Testis (tissue), 2 donors: ENCODE measurements at regions not wholly inside any gene's neighbourhood (a gene's known extent, or its start where the extent isn't known, plus 50 kb on each side); places are given as distances from the start of the nearest gene placed in this dataset.

ENCODE experiments used
- DNase-seq: peaks from one replicate; pipeline ENCODE4 v3.0.0-alpha.2; 2019
- H3K27ac ChIP-seq, 2 donors: fragments of 200-600 bp; sonication (generic); one replicate each; pipeline ENCODE4 v1.5.1; 2019
- H3K27me3 ChIP-seq: fragments of 200-600 bp; sonication (generic); one replicate; pipeline ENCODE4 v1.5.1; 2019
- H3K36me3 ChIP-seq: fragments of 200-600 bp; sonication (generic); one replicate; pipeline ENCODE4 v1.5.1; 2017; ENCODE audit warnings: low read depth; ENCODE audit errors: missing control alignments
- H3K4me1 ChIP-seq: fragments of 200-600 bp; sonication (generic); one replicate; pipeline ENCODE4 v1.5.1; 2019
- H3K4me3 ChIP-seq, 2 donors: fragments of 200-600 bp; sonication (generic); one replicate each; pipeline ENCODE4 v1.5.1; 2017 to 2019
- H3K9me3 ChIP-seq: fragments of 200-600 bp; sonication (generic); one replicate; pipeline ENCODE4 v1.5.1; 2017
- POLR2A ChIP-seq: fragments of 450-650 bp; IDR thresholded peaks from one replicate; pipeline ENCODE4 v1.6.1; 2017; ENCODE audit warnings: antibody characterized with exemption, mild to moderate bottlenecking, moderate library complexity
- WGBS, 2 donors: methylation state at CpG; one replicate each; pipeline ENCODE4 v1.1.5; 2018; 5-methylcytosine and 5-hydroxymethylcytosine counted together
- intact Hi-C: fragments of 100-400 bp; cut with DNase I; formaldehyde crosslinking; loops from one replicate; pipeline ENCODE4 v1.15.1; 2023; ENCODE audit warnings: low total_unique reads
- TF ChIP-seq, protein P1 (sequence below), 3 experiments: fragments of 450-650 bp in 2 of 3; fragments of 200-600 bp in 1 of 3; sonication (generic) in 1 of 3; IDR thresholded peaks; one replicate each; pipeline ENCODE4 v1.5.1; 2016 to 2019; ENCODE audit warnings: antibody characterized with exemption in 3 of 3, mild to moderate bottlenecking in 2 of 3, moderate library complexity in 1 of 3

DNA sequence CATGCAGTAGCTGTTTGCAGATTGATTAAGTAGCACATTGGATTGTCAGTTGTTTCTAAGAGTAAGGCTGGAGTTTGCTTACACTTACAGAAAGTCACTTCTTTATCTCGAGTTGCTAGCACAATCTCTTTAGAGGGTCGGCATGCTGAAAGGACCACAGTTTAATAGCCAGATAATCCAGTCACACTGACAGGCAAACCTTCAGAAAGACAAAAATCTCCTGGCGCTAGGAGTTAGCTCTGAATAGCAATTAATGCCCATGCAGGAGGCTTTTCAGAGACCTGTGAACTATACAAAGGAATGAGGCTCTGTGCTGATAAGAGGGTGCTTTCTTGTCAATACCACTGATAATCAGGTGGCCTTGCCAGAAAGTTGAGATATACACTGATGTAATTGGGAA lies 1043.0 kb downstream of the AACS start:
- no peak overlapping the region for H3K27ac ChIP-seq
- intact Hi-C loops, result no loop called here
- no peaks in the 10 kb centered on the region for H3K27me3 ChIP-seq
- TF ChIP-seq POLR2A, result no peak
- TF ChIP-seq, protein P1, sequence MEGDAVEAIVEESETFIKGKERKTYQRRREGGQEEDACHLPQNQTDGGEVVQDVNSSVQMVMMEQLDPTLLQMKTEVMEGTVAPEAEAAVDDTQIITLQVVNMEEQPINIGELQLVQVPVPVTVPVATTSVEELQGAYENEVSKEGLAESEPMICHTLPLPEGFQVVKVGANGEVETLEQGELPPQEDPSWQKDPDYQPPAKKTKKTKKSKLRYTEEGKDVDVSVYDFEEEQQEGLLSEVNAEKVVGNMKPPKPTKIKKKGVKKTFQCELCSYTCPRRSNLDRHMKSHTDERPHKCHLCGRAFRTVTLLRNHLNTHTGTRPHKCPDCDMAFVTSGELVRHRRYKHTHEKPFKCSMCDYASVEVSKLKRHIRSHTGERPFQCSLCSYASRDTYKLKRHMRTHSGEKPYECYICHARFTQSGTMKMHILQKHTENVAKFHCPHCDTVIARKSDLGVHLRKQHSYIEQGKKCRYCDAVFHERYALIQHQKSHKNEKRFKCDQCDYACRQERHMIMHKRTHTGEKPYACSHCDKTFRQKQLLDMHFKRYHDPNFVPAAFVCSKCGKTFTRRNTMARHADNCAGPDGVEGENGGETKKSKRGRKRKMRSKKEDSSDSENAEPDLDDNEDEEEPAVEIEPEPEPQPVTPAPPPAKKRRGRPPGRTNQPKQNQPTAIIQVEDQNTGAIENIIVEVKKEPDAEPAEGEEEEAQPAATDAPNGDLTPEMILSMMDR (IDR thresholded peaks at IDR 0.05), result no peak
- no peaks in the 10 kb centered on the region for H3K9me3 ChIP-seq
- no peak for DNase-seq
- WGBS, 2 donors, result 56 to 63% methylated on average over 3 of the region's 3 CpGs
- H3K36me3 ChIP-seq, result no peaks in the 10 kb centered on the region
- no peak overlapping the region for H3K4me3 ChIP-seq
- H3K4me1 ChIP-seq, result no peaks in the 10 kb centered on the region

GRCh38 chr12:126112141-126112540 lies 1046.9 kb downstream of the AACS start:
- H3K4me3 ChIP-seq, result no peak overlapping the region
- WGBS, 2 donors, result 68 to 69% methylated on average over 1 of the region's 1 CpG
- no peak overlapping the region for H3K27ac ChIP-seq
- no peaks in the 10 kb centered on the region for H3K4me1 ChIP-seq
- TF ChIP-seq POLR2A, result no peak
- TF ChIP-seq, protein P1 (IDR thresholded peaks at IDR 0.05), result no peak
- no peak for DNase-seq
- H3K36me3 ChIP-seq, result no peaks in the 10 kb centered on the region
- H3K9me3 ChIP-seq, result no peaks in the 10 kb centered on the region
- intact Hi-C loops, result no loop called here
- no peaks in the 10 kb centered on the region for H3K27me3 ChIP-seq

DNA sequence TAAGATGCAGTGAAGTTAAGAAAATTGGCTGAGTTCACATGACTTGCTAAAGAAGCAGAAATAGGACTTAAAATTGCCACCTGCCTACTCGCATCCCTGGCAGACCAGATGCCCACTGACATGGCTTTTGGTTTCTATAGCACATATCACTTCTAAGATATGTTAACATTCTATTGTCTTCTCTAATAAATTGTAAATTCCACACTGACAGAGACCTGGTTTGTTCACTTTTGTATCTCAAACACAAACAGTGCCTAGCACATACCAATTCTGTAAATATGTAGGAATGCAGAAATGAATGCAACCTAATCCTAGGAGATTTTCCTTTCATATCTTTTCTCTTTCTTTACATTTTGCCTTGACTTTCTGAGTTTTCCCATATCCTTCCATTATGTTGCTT lies 1047.6 kb downstream of the AACS start:
- no peaks in the 10 kb centered on the region for H3K27me3 ChIP-seq
- no peaks in the 10 kb centered on the region for H3K4me1 ChIP-seq
- no peaks in the 10 kb centered on the region for H3K36me3 ChIP-seq
- H3K9me3 ChIP-seq, result no peaks in the 10 kb centered on the region
- no peak overlapping the region for H3K4me3 ChIP-seq
- no peak overlapping the region for H3K27ac ChIP-seq
- no peak for TF ChIP-seq POLR2A
- TF ChIP-seq, protein P1 (IDR thresholded peaks at IDR 0.05), result no peak
- DNase-seq, result no peak
- 84 to 86% methylated on average over 1 of the region's 1 CpG for WGBS, 2 donors
- intact Hi-C loops, result no loop called here

DNA sequence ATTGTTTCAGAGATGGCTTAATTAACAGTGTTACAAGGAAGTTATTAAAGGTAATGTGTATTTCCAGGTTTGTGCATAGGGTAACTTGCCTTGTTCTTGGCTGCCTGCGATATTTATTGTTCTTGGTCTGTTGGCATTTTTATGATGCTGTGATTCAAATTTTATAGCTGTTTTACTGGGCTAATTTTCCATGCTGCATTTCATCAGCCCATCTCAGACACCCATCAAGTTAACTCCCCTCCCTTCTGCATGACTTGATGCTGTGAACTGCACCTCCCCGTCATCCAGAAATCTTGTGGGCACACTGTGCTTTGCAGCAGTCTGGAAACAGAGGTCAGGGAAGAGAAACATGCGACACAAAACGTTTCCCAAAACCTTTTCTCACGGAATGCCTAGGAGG lies 1049.2 kb downstream of the AACS start:
- Histone ChIP-seq H3K36me3 (no peaks in the 10 kb centered on the region), H3K27ac (no peak overlapping the region), H3K4me3 (no peak overlapping the region), H3K9me3 (no peaks in the 10 kb centered on the region), H3K4me1 (no peaks in the 10 kb centered on the region), H3K27me3 (no peaks in the 10 kb centered on the region)
- intact Hi-C loops, result no loop called here
- WGBS, 2 donors, result 37 to 47% methylated on average over 5 of the region's 5 CpGs
- TF ChIP-seq, protein P1 (IDR thresholded peaks at IDR 0.05), result no peak
- no peak for TF ChIP-seq POLR2A
- DNase-seq, result no peak

GRCh38 chr12:126117502-126117901 lies 1052.3 kb downstream of the AACS start:
- no peaks in the 10 kb centered on the region for H3K4me1 ChIP-seq
- TF ChIP-seq, protein P1 (IDR thresholded peaks at IDR 0.05), result no peak
- no peak for TF ChIP-seq POLR2A
- DNase-seq, result no peak
- H3K9me3 ChIP-seq, result no peaks in the 10 kb centered on the region
- WGBS, 2 donors, result 67 to 76% methylated on average over 3 of the region's 3 CpGs
- no peak overlapping the region for H3K4me3 ChIP-seq
- H3K27ac ChIP-seq, result no peak overlapping the region
- no peaks in the 10 kb centered on the region for H3K27me3 ChIP-seq
- intact Hi-C loops, result no loop called here
- H3K36me3 ChIP-seq, result no peaks in the 10 kb centered on the region
